ENCODE measurements at regions not wholly inside any gene's neighbourhood (a gene's known extent, or its start where the extent isn't known, plus 50 kb on each side); places are given as distances from the start of the nearest gene placed in this dataset.

- TF ChIP-seq REST (IDR thresholded peaks at IDR 0.05; ENCODE audit: insufficient read depth in 1 of 2, low read depth in 2 of 2, low read length in 2 of 2) (no peak), POLR2AphosphoS5 (IDR thresholded peaks at IDR 0.05; ENCODE audit: low read depth, low read length) (no peak), SIN3A (IDR thresholded peaks at IDR 0.05; ENCODE audit: borderline replicate concordance, insufficient read depth, low read length) (no peak), TAF1 (IDR thresholded peaks at IDR 0.05; ENCODE audit: borderline replicate concordance, insufficient read depth, low read length) (no peak)
Measured at GRCh38 chr18:26705757-26706156, 157.4 kb upstream of the KCTD1 start.

Data from PFSK-1 (cell line).